H1 (cell line): ENCODE measurements at regions not wholly inside any gene's neighbourhood (a gene's known extent, or its start where the extent isn't known, plus 50 kb on each side); places are given as distances from the start of the nearest gene placed in this dataset.

Source experiments
- FOSL1 ChIP-seq: IDR thresholded peaks from 2 replicates; pipeline ENCODE4 v1.6.1; 2011; ENCODE audit warnings: mild to moderate bottlenecking, low read depth, low read length, moderate library complexity; ENCODE audit not compliant: insufficient read depth
- MAX ChIP-seq: IDR thresholded peaks from 2 replicates; pipeline ENCODE4 v1.6.1; 2012; ENCODE audit warnings: inconsistent platforms
- SIN3A ChIP-seq, 2 experiments: IDR thresholded peaks in 1 of 2; conservative IDR thresholded peaks in 1 of 2; 2 replicates each; pipeline ENCODE4 v1.6.1; 2011 to 2012; ENCODE audit warnings: low read length in 2 of 2, improper control_type of control experiment in 1 of 2, low read depth in 1 of 2, mild to moderate bottlenecking in 1 of 2

DNA sequence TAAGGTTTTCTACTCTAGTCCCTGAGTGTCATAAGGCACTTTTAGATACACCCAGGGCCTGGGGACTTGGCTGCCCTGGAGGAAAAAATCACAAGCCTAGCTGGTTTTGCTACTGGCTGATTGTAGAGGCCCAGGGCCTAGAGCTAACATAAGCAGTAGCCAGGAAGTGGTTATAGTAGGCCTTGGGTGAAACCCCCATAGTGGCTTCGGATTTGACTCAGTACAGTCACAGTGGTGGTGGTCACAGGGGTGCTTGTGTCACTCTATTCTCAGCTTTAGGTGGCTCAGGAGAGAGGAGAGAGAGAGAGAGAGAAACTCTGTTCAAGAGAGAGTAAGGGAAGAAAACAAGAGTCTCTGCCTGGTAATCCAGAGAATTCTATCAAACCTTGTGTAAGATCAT is 194.5 kb upstream of the EDA2R start (continued):
- TF ChIP-seq SIN3A (conservative IDR thresholded peaks at IDR 0.05 in 1 of 2, IDR thresholded peaks at IDR 0.05 in 1 of 2; ENCODE audit: low read depth in 1 of 2, low read length in 2 of 2): no peak
- TF ChIP-seq MAX: no peak
- TF ChIP-seq FOSL1: no peak
- TF ChIP-seq, all 59 proteins: peak for 0
